GM18861 (cell line): ENCODE measurements at regions not wholly inside any gene's neighbourhood (a gene's known extent, or its start where the extent isn't known, plus 50 kb on each side); places are given as distances from the start of the nearest gene placed in this dataset.
"Not testable (repeated sequence)": the region's sequence is repeated elsewhere in the genome, so short reads cannot be mapped to it uniquely, and the experiment has no call there.

Experiments used
- ATAC-seq: cut with Tn5 transposase; IDR thresholded peaks from one replicate; pipeline ENCODE4 v1.9.1; 2021; ENCODE audit not compliant: unreplicated experiment

- ATAC-seq: not testable (repeated sequence)
Observed at GRCh38 chr1:228796945-228797344, 61.7 kb downstream of the RHOU start.

GRCh38 chr1:228798035-228798434, 62.8 kb downstream of the RHOU start:
- no peak for ATAC-seq

- no peak for ATAC-seq
Observed at GRCh38 chr1:228798548-228798947, 63.3 kb downstream of the RHOU start.

GRCh38 chr1:228799924-228800323, 64.6 kb downstream of the RHOU start:
- ATAC-seq: no peak

- no peak for ATAC-seq
Observed at GRCh38 chr1:228801068-228801467, 65.8 kb downstream of the RHOU start.

GRCh38 chr1:228802386-228803220, 67.3 kb downstream of the RHOU start:
- no peak for ATAC-seq

- ATAC-seq: no peak
Observed at GRCh38 chr1:228803421-228803820, 68.1 kb downstream of the RHOU start.

- ATAC-seq: no peak
Observed at GRCh38 chr1:228804173-228804572, 68.9 kb downstream of the RHOU start.

- ATAC-seq: no peak
Observed at GRCh38 chr1:228804640-228805413, 69.5 kb downstream of the RHOU start.

- ATAC-seq: no peak
Observed at GRCh38 chr1:228807904-228808605, 72.8 kb downstream of the RHOU start.

- ATAC-seq: no peak
Observed at GRCh38 chr1:228809621-228810394, 74.5 kb downstream of the RHOU start.

GRCh38 chr1:228810395-228810758, 75.1 kb downstream of the RHOU start:
- no peak for ATAC-seq

- ATAC-seq: peak; percentile 75
Observed at GRCh38 chr1:228810878-228811711, 75.8 kb downstream of the RHOU start.

- ATAC-seq: no peak
Observed at GRCh38 chr1:228811712-228812305, 76.5 kb downstream of the RHOU start.

- no peak for ATAC-seq
Observed at GRCh38 chr1:228812961-228813360, 77.7 kb downstream of the RHOU start.

- no peak for ATAC-seq
Observed at GRCh38 chr1:228814176-228814575, 78.9 kb downstream of the RHOU start.

- no peak for ATAC-seq
Observed at GRCh38 chr1:228818296-228818695, 83.0 kb downstream of the RHOU start.

- no peak for ATAC-seq
Observed at GRCh38 chr1:228818928-228819630, 83.8 kb downstream of the RHOU start.

- ATAC-seq: no peak
Observed at GRCh38 chr1:228821252-228821651, 86.0 kb downstream of the RHOU start.
